T-cell (primary cell): ENCODE measurements at regions not wholly inside any gene's neighbourhood (a gene's known extent, or its start where the extent isn't known, plus 50 kb on each side); places are given as distances from the start of the nearest gene placed in this dataset.

Experiments used
- ATAC-seq, 4 experiments: fragments of 200-7000 bp in 3 of 4; fragments of 150-1000 bp in 1 of 4; cut with Tn5 transposase; replicated peaks in 1 of 4; 1 replicate in 3 of 4; 2 replicates in 1 of 4; pipeline ENCODE4 v1.10.0; 2021; ENCODE audit warnings: moderate library complexity in 3 of 4, mild to moderate bottlenecking in 2 of 4, moderate number of reproducible peaks in 1 of 4
- CTCF ChIA-PET, 2 donors: fragments of 300-600 bp; sonication (Branson Sonifier 250); formaldehyde crosslinking; loops; one replicate each; lab custom pipeline; 2022; ENCODE audit warnings: antibody characterized with exemption in 2 of 2; lab: Charles Lee
- POLR2A ChIA-PET, 2 donors: fragments of 300-600 bp; sonication (Branson Sonifier 250); formaldehyde crosslinking; loops; one replicate each; lab custom pipeline; 2022; ENCODE audit warnings: antibody characterized with exemption in 2 of 2; lab: Charles Lee
- DNase-seq, 35 experiments: peaks; one replicate each; pipeline versions ENCODE4 v3.0.0 to v3.0.0-alpha.2; 2013 to 2023
- H3K27ac ChIP-seq: one replicate; pipeline ENCODE4 v1.5.1; 2013; ENCODE audit warnings: low read length
- H3K27me3 ChIP-seq, 2 experiments: replicated peaks in 1 of 2; 1 replicate in 1 of 2; 2 replicates in 1 of 2; pipeline versions ENCODE4 v1.6.1 to v1.7.0; 2013; ENCODE audit warnings: low read length in 1 of 2, mixed read lengths in 1 of 2; ENCODE audit not compliant: control insufficient read depth in 2 of 2, insufficient read depth in 2 of 2; ENCODE audit errors: extremely low read depth in 1 of 2
- H3K36me3 ChIP-seq, 2 donors: 1 replicate in 1 of 2; 2 replicates in 1 of 2; pipeline versions ENCODE4 v1.6.1 to v1.7.0; 2013; ENCODE audit warnings: low read length in 1 of 2; ENCODE audit not compliant: control insufficient read depth in 2 of 2, insufficient read depth in 1 of 2; ENCODE audit errors: extremely low read depth in 1 of 2
- H3K4me1 ChIP-seq, 2 experiments: 1 replicate in 1 of 2; 2 replicates in 1 of 2; pipeline versions ENCODE4 v1.6.1 to v1.7.0; 2013; ENCODE audit warnings: low read length in 2 of 2, mixed read lengths in 1 of 2; ENCODE audit not compliant: insufficient read depth in 2 of 2, control insufficient read depth in 1 of 2; ENCODE audit errors: extremely low read depth in 1 of 2
- H3K4me3 ChIP-seq, 2 donors: 1 replicate in 1 of 2; 2 replicates in 1 of 2; pipeline versions ENCODE4 v1.5.1 to v1.7.0; 2013; ENCODE audit warnings: mild to moderate bottlenecking in 2 of 2, low read length in 1 of 2, moderate library complexity in 1 of 2; ENCODE audit not compliant: control insufficient read depth in 1 of 2; ENCODE audit errors: extremely low read depth in 1 of 2
- H3K9me3 ChIP-seq: 2 replicates; pipeline ENCODE4 v1.7.0; 2013
- H3K27ac Mint-ChIP-seq, 2 donors: one replicate each; pipeline ENCODE4 v1.8.0; 2020 to 2021; ENCODE audit warnings: mild to moderate bottlenecking in 2 of 2, mixed read lengths in 2 of 2
- H3K27me3 Mint-ChIP-seq, 2 donors: one replicate each; pipeline ENCODE4 v1.8.0; 2021 to 2022; ENCODE audit warnings: mixed read lengths in 2 of 2
- H3K36me3 Mint-ChIP-seq: one replicate; pipeline ENCODE4 v1.8.0; 2021; ENCODE audit warnings: mixed read lengths
- H3K4me1 Mint-ChIP-seq, 3 donors: one replicate each; pipeline ENCODE4 v1.8.0; 2020 to 2022; ENCODE audit warnings: mixed read lengths in 3 of 3, mild to moderate bottlenecking in 1 of 3
- H3K4me3 Mint-ChIP-seq, 3 donors: one replicate each; pipeline ENCODE4 v1.8.0; 2020 to 2022; ENCODE audit warnings: mild to moderate bottlenecking in 3 of 3, mixed read lengths in 3 of 3, moderate library complexity in 3 of 3
- H3K9me3 Mint-ChIP-seq, 3 donors: one replicate each; pipeline ENCODE4 v1.8.0; 2020 to 2022; ENCODE audit warnings: mixed read lengths in 3 of 3
- WGBS: methylation state at CpG from one replicate; pipeline ENCODE4 v1.1.5; 2013; ENCODE audit warnings: missing lambda C conversion rate; ENCODE audit not compliant: insufficient coverage; 5-methylcytosine and 5-hydroxymethylcytosine counted together

DNA sequence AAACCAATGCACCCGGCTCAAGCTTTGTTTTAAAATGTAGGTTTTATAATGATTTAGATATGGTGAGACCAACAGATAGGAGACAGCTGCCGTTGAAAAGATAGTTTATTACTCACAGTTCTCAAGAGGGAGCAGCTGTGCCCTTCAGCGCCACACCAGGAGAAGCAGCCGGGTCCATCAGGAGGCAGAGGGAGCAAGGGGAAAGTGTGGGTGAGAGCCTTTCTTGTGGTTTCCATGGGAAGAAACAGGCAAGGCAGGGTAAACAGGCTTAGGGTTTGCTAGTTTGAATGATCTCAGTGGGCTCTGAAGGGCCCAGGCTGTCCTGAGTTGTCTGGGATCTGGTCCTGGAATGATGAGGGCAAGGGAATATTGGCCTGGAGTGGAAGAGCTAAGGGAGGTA lies 117.7 kb upstream of the PLCB4 start:
- CTCF ChIA-PET, result no interaction called here
- Histone ChIP-seq H3K4me1 (no peaks in the 10 kb centered on the region), H3K4me3 (no peak overlapping the region), H3K9me3 (no peaks in the 10 kb centered on the region), H3K27me3 (no peaks in the 10 kb centered on the region), H3K27ac (no peak overlapping the region), H3K36me3 (no peaks in the 10 kb centered on the region)
- WGBS, result 80% methylated on average over 2 of the region's 4 CpGs
- H3K4me1 Mint-ChIP-seq, result no peaks in the 10 kb centered on the region
- ATAC-seq (no peak), DNase-seq (no peak)
- H3K4me3 Mint-ChIP-seq, result no peak overlapping the region
- POLR2A ChIA-PET, result no interaction called here
- peaks cover 0 to 2% (median 0%) of the 10 kb centered on the region in 3 donors for H3K9me3 Mint-ChIP-seq
- no peaks in the 10 kb centered on the region for H3K36me3 Mint-ChIP-seq
- H3K27ac Mint-ChIP-seq, result no peak overlapping the region
- no peaks in the 10 kb centered on the region for H3K27me3 Mint-ChIP-seq

DNA sequence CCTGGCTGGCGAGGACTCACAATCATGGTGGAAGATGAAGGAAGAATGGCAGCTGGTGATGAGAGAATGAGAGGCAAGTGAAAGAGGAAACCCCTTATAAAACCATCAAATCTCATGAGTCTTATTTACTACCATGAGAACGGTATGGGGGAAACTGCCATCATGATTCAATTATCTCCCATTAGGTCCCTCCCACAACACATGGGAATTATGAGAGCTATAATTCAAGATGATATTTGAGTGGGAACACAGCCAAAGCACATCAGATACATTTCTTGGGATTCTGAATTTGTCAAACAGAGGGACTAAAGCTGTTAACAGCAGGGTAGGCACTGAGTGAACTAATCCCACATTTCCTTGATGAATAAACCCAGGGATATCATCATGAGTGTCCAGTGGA lies 116.2 kb upstream of the PLCB4 start:
- no peaks in the 10 kb centered on the region for H3K4me1 Mint-ChIP-seq
- POLR2A ChIA-PET, result no interaction called here
- WGBS, result no CpG with 5 or more reads among the region's 2 CpGs
- DNase-seq (no peak), ATAC-seq (no peak)
- Histone ChIP-seq H3K36me3 (no peaks in the 10 kb centered on the region), H3K4me1 (no peaks in the 10 kb centered on the region), H3K4me3 (no peak overlapping the region), H3K27me3 (no peaks in the 10 kb centered on the region), H3K9me3 (no peaks in the 10 kb centered on the region), H3K27ac (no peak overlapping the region)
- H3K27ac Mint-ChIP-seq, result no peak overlapping the region
- H3K4me3 Mint-ChIP-seq, result no peak overlapping the region
- H3K27me3 Mint-ChIP-seq, result no peaks in the 10 kb centered on the region
- no peaks in the 10 kb centered on the region for H3K36me3 Mint-ChIP-seq
- H3K9me3 Mint-ChIP-seq, result no peaks in the 10 kb centered on the region
- CTCF ChIA-PET, result no interaction called here

DNA sequence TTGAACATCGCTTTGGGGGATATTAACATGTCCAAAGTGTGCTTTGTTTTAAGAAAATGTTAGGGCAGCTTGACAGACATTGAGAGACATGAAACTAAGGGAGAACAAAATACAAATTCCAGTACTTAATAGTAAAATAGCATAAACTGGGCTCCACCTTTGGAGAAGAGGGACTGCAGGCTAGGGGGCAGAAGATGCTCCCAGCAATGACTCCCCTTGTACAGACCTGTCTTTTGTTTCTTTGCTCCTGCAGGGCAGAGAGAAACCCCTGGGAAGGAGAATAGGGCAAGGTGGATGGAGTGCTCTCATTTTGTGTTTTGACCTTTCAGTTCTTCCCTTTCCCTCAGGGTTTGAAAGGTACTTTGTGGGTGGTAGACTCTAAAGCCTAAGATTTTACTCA lies 115.6 kb upstream of the PLCB4 start:
- Mint-ChIP-seq H3K4me3 (no peak overlapping the region), H3K36me3 (no peaks in the 10 kb centered on the region), H3K27ac (no peak overlapping the region), H3K27me3 (no peaks in the 10 kb centered on the region), H3K4me1 (no peaks in the 10 kb centered on the region), H3K9me3 (peaks cover 0 to 4% (median 0%) of the 10 kb centered on the region in 3 donors)
- Histone ChIP-seq H3K9me3 (no peaks in the 10 kb centered on the region), H3K4me3 (no peak overlapping the region), H3K27me3 (no peaks in the 10 kb centered on the region), H3K4me1 (no peaks in the 10 kb centered on the region), H3K27ac (no peak overlapping the region), H3K36me3 (no peaks in the 10 kb centered on the region)
- DNase-seq, result no peak
- POLR2A ChIA-PET, result no interaction called here
- no peak for ATAC-seq
- CTCF ChIA-PET, result no interaction called here
- WGBS, result no CpG with 5 or more reads among the region's 1 CpG

DNA sequence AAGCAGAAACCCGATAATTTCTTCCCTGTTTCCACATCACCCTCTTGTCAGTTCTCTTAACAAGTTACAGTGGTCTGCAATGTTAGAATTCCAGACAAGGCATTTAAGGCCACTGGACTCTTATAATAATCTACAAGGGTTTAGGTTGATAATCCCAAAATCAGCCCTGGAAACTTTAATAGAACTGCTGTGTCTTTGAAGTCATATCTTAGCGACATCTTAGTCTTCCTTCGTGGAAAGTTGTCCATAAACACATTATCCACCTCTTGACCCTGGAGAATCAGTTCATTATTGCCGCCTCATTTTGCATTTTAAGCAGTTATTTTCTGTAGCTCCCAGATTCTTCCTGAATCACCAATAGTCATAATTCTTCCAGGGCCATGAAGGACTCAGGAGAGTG lies 108.6 kb upstream of the PLCB4 start:
- WGBS, result 86% methylated on average over 4 of the region's 4 CpGs
- ChIA-PET POLR2A (no interaction called here), CTCF (no interaction called here)

DNA sequence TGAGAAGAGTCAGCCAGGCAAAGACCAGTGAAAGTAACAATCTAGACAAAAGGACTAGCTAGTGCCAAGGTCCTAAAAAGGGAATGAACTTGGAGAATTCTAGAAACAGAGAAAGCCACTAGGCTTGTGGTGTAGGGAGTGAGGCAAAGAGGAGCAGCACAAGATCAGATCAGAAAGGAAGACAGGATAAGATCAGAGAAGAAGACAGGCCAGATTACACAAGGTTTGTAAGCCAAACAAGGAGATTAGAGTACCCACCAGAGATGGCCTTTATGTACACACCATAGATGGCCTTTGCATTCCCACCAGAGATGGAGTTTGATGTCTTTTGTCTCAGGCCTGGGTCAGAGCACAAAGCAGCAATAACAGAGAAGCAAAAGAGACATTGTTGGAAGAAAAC lies 105.6 kb upstream of the PLCB4 start:
- Histone ChIP-seq H3K4me1 (no peaks in the 10 kb centered on the region), H3K36me3 (no peaks in the 10 kb centered on the region), H3K27ac (no peak overlapping the region), H3K9me3 (no peaks in the 10 kb centered on the region), H3K4me3 (no peak overlapping the region), H3K27me3 (no peaks in the 10 kb centered on the region)
- Mint-ChIP-seq H3K27ac (no peak overlapping the region), H3K4me1 (no peaks in the 10 kb centered on the region), H3K36me3 (no peaks in the 10 kb centered on the region), H3K27me3 (peaks cover 0 to 3% of the 10 kb centered on the region in 2 donors), H3K4me3 (no peak overlapping the region), H3K9me3 (peaks cover 0 to 11% (median 8%) of the 10 kb centered on the region in 3 donors)
- ChIA-PET CTCF (no interaction called here), POLR2A (no interaction called here)
- no peak for ATAC-seq
- DNase-seq, result no peak

More for the DNA sequence above, 108.6 kb upstream of the PLCB4 start:
- Histone ChIP-seq H3K36me3 (no peaks in the 10 kb centered on the region), H3K9me3 (no peaks in the 10 kb centered on the region), H3K27ac (no peak overlapping the region), H3K4me3 (no peak overlapping the region), H3K4me1 (no peaks in the 10 kb centered on the region), H3K27me3 (no peaks in the 10 kb centered on the region)
- DNase-seq, result no peak
- Mint-ChIP-seq H3K27me3 (peaks cover 0 to 3% of the 10 kb centered on the region in 2 donors), H3K9me3 (peaks cover 0 to 11% (median 9%) of the 10 kb centered on the region in 3 donors), H3K4me1 (no peaks in the 10 kb centered on the region), H3K4me3 (no peak overlapping the region), H3K36me3 (no peaks in the 10 kb centered on the region), H3K27ac (no peak overlapping the region)
- no peak for ATAC-seq

DNA sequence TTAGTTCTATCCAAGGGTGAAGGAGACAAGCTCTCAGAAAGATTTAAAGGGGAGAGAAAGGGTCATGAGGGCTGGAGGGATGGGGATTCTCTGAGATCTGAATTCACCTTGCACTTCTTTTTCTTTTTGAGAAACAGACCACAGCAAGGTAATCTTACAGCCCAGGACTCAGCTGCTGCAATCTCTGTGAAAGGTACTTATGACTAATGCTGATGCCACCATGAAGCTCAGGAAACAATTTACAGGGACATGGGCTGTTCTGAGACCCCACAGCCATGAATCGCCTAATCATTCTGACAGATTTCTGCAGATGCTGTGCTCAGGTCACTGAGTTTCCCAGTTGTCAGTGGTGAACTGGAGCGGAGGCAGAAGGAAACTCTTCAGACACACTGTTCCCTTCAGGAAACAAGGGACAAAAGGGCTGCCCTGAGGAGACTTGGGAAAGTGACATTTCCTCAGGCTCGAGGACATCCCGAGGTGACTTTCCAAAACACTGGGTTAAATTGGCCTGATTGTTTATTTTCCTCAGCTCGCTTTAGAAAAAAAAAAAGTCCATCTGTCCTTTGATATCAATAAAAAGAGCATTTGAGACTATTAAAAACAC lies 103.8 kb upstream of the PLCB4 start:
- no peak overlapping the region for H3K4me3 ChIP-seq
- H3K9me3 ChIP-seq, result no peaks in the 10 kb centered on the region
- H3K36me3 ChIP-seq, result no peaks in the 10 kb centered on the region
- Mint-ChIP-seq H3K4me3 (no peak overlapping the region), H3K27ac (no peak overlapping the region), H3K36me3 (no peaks in the 10 kb centered on the region), H3K4me1 (no peaks in the 10 kb centered on the region), H3K9me3 (peaks cover 3 to 14% (median 11%) of the 10 kb centered on the region in 3 donors), H3K27me3 (peaks cover 0 to 3% of the 10 kb centered on the region in 2 donors)
- DNase-seq (no peak), ATAC-seq (no peak)
- ChIA-PET POLR2A (no interaction called here), CTCF (no interaction called here)
- H3K27me3 ChIP-seq, result no peaks in the 10 kb centered on the region
- H3K27ac ChIP-seq, result no peak overlapping the region
- H3K4me1 ChIP-seq, result no peaks in the 10 kb centered on the region
- WGBS, result 90% methylated on average over 4 of the region's 5 CpGs
